K562 (cell line): ENCODE measurements at regions not wholly inside any gene's neighbourhood (a gene's known extent, or its start where the extent isn't known, plus 50 kb on each side); places are given as distances from the start of the nearest gene placed in this dataset.

ENCODE experiments used
- ATAC-seq: fragments of 200-7000 bp; cut with Tn5 transposase; 3 replicates; pipeline ENCODE4 v1.9.1; 2020; ENCODE audit warnings: moderate library complexity
- BruUV-seq: library from RNA; stranded (reverse); fragments of 400-500 nt; replicated peaks from 2 replicates; lab custom pipeline; 2021; lab: Mats Ljungman, UMichigan
- CTCF ChIA-PET: fragments of 300-600 bp; formaldehyde crosslinking; extraction: SDS; loops from one replicate; lab custom pipeline; 2021; ENCODE audit warnings: low intra/inter-chr PET ratio; lab: Yijun Ruan, JAX
- POLR2A ChIA-PET: fragments of 300-600, 350-650 bp; sonication (Branson Sonifier 250); formaldehyde crosslinking; extraction: SDS; loops from one replicate; lab custom pipeline; 2021; ENCODE audit warnings: antibody characterized with exemption, inconsistent platforms; lab: Yijun Ruan, JAX
- DNase-seq, 4 experiments: peaks; one replicate each; pipeline versions ENCODE4 v3.0.0 to v3.0.0-alpha.2; 2011 to 2018; ENCODE audit warnings: low spot score in 3 of 4, mixed read lengths in 3 of 4; ENCODE audit errors: extremely low read depth in 1 of 4
- FAIRE-seq: peaks from 2 replicates; lab custom pipeline; 2011; peaks lifted over from hg19 to GRCh38; lab: Jason Lieb, UNC
- H2AFZ ChIP-seq: 2 replicates; pipeline ENCODE4 v1.6.0; 2011; ENCODE audit warnings: low read depth, low read length, control low read depth, inconsistent platforms
- H3K27ac ChIP-seq: fragments of 200-600 bp; 3 replicates; pipeline ENCODE4 v1.8.0; 2011; ENCODE audit warnings: low read depth, mild to moderate bottlenecking, control low read depth, inconsistent platforms, low read length, moderate library complexity, mixed read lengths; ENCODE audit errors: extremely low read depth
- H3K27me3 ChIP-seq, 2 experiments: fragments of 300-600 bp in 1 of 2; 2 replicates in 1 of 2; 3 replicates in 1 of 2; pipeline versions ENCODE4 v1.6.0 to v1.8.0; 2011; ENCODE audit warnings: inconsistent platforms in 2 of 2, low read length in 2 of 2, mild to moderate bottlenecking in 1 of 2, mixed read lengths in 1 of 2, moderate library complexity in 1 of 2; ENCODE audit not compliant: control insufficient read depth in 2 of 2, insufficient read depth in 2 of 2
- H3K36me3 ChIP-seq: fragments of 300-600 bp; 3 replicates; pipeline ENCODE4 v1.8.0; 2011; ENCODE audit warnings: mild to moderate bottlenecking, low read length, inconsistent platforms; ENCODE audit not compliant: control insufficient read depth, insufficient read depth
- H3K4me1 ChIP-seq, 2 experiments: fragments of 200-600 bp in 1 of 2; replicated peaks in 1 of 2; 2 replicates in 1 of 2; 3 replicates in 1 of 2; pipeline versions ENCODE4 v1.5.1 to v1.8.0; 2011; ENCODE audit warnings: inconsistent platforms in 2 of 2, low read length in 2 of 2, mild to moderate bottlenecking in 1 of 2, mixed read lengths in 1 of 2, moderate library complexity in 1 of 2; ENCODE audit not compliant: control insufficient read depth in 2 of 2, insufficient read depth in 2 of 2
- H3K4me2 ChIP-seq: 2 replicates; pipeline ENCODE4 v1.6.1; 2011; ENCODE audit warnings: low read length, control low read depth, inconsistent platforms, mixed read lengths; ENCODE audit not compliant: insufficient read depth
- H3K4me3 ChIP-seq: fragments of 200-600 bp; sonication (generic), shearing (Covaris generic); 2 replicates; pipeline ENCODE4 v1.5.1; 2016; ENCODE audit warnings: control low read depth, inconsistent platforms
- H3K79me2 ChIP-seq: fragments of 200-600 bp; 3 replicates; pipeline ENCODE4 v1.8.0; 2011; ENCODE audit warnings: low read length, inconsistent platforms; ENCODE audit not compliant: control insufficient read depth, insufficient read depth
- H3K9ac ChIP-seq, 2 experiments: 2 replicates each; pipeline versions ENCODE4 v1.6.0 to v1.6.1; 2011; ENCODE audit warnings: low read depth in 2 of 2, low read length in 2 of 2, control low read depth in 1 of 2, inconsistent platforms in 1 of 2, mild to moderate bottlenecking in 1 of 2, mixed read lengths in 1 of 2; ENCODE audit not compliant: insufficient read depth in 1 of 2
- H3K9me1 ChIP-seq: one replicate; pipeline ENCODE4 v1.6.0; 2011; ENCODE audit warnings: inconsistent platforms, mild to moderate bottlenecking, low read length, moderate library complexity; ENCODE audit not compliant: control insufficient read depth, insufficient read depth
- H3K9me3 ChIP-seq: replicated peaks from 2 replicates; pipeline ENCODE4 v1.5.1; 2011; ENCODE audit warnings: low read depth, low read length, inconsistent platforms; ENCODE audit not compliant: control insufficient read depth, insufficient read depth
- H4K20me1 ChIP-seq: replicated peaks from 2 replicates; pipeline ENCODE4 v1.6.1; 2011; ENCODE audit warnings: low read length, inconsistent platforms, mixed read lengths; ENCODE audit not compliant: control insufficient read depth, insufficient read depth
- CBFA2T3 ChIP-seq: fragments of 450-650 bp; IDR thresholded peaks from 2 replicates; pipeline ENCODE4 v1.6.1; 2017
- FOS ChIP-seq: IDR thresholded peaks from 3 replicates; pipeline ENCODE4 v1.6.1; 2011; ENCODE audit not compliant: insufficient read length; ENCODE audit errors: extremely low read depth
- KDM1A ChIP-seq, 2 experiments: fragments of 450-650 bp; IDR thresholded peaks; 2 replicates each; pipeline ENCODE4 v1.6.1; 2016; ENCODE audit warnings: mild to moderate bottlenecking in 2 of 2
- MITF ChIP-seq: IDR thresholded peaks from 2 replicates; pipeline ENCODE4 v1.6.1; 2014; ENCODE audit warnings: antibody characterized with exemption
- PHB ChIP-seq: fragments of 250-450 bp; sonication (Bioruptor Pico); IDR thresholded peaks from 2 replicates; pipeline ENCODE4 v1.5.0; 2021
- POU5F1 ChIP-seq: fragments of 150-350 bp; IDR thresholded peaks from 2 replicates; pipeline ENCODE4 v1.6.1; 2014; ENCODE audit warnings: borderline replicate concordance, low read length, low read depth, mild to moderate bottlenecking; ENCODE audit not compliant: partially characterized antibody
- RNF2 ChIP-seq: sonication (generic); IDR thresholded peaks from 2 replicates; pipeline ENCODE4 v1.6.1; 2016
- SNRNP70 ChIP-seq: fragments of 200-400 bp; formaldehyde crosslinking; optimal IDR thresholded peaks from 2 replicates; pipeline ENCODE3; 2017; ENCODE audit warnings: low read depth, low read length
- SOX6 ChIP-seq: fragments of 450-650 bp; IDR thresholded peaks from 2 replicates; pipeline ENCODE4 v1.6.1; 2014; ENCODE audit warnings: mild to moderate bottlenecking
- YBX1 ChIP-seq: fragments of 450-650 bp; IDR thresholded peaks from 2 replicates; pipeline ENCODE4 v1.7.1; 2016; ENCODE audit warnings: mild to moderate bottlenecking
- WGBS: fragments of 100-300 bp; shearing (Covaris generic); methylation state at CpG from one replicate; pipeline ENCODE4 v1.1.6; 2016; ENCODE audit warnings: low coverage, mixed read lengths; ENCODE audit not compliant: insufficient coverage; ENCODE audit errors: missing lambda C conversion rate; 5-methylcytosine and 5-hydroxymethylcytosine counted together
- in situ Hi-C: fragments of 300-500 bp; cut with MboI; formaldehyde crosslinking; loops from 4 replicates; pipeline ENCODE4 v1.15.0; 2018; ENCODE audit warnings: inconsistent platforms, mixed read lengths
- intact Hi-C: fragments of 100-400 bp; cut with micrococcal nuclease; formaldehyde crosslinking; loops from 2 replicates; pipeline ENCODE4 v1.14.2; 2022

DNA sequence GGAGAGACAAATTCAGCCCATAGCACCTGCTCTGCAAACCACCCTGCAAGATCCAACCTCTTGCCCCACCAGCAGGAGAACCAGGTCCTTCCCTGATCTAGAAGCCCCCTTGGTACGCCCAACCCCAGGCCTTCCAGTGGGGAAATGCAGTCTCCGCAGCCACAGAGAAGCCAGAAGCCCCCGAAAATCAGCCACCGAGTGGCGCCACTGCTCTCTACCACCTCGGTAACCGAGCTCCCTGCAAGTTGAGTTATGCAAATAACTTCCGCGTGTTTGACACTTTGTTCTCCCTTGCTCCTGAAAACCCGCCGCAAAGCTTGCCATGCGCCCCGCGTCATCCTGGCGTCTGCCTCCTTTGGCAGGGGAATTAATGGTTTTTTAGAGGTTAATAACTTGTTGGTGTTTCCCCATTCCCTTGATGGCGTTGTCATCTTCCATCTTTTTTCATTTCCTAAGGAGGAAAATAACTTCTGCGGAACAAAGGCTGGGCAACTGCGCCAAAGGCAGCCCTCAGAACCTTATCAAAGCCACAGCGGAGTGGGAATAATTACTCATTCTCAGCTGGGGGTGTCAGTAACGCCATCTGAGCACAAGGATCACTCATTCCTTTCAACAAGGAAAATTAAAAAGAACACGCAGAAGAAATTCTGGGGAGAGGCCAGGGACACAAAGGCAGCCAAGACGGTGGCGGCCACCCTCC is 60.4 kb downstream of the FZD10 start (continued):
- TF ChIP-seq SOX6: no peak
- no peak for TF ChIP-seq PHB (CRISPR knock-in tag)
- TF ChIP-seq SNRNP70: no peak
- TF ChIP-seq CBFA2T3: no peak
- no peak for TF ChIP-seq YBX1
- no peak for TF ChIP-seq RNF2
- no peak for TF ChIP-seq FOS
- TF ChIP-seq, all 486 proteins: peak for 0

DNA sequence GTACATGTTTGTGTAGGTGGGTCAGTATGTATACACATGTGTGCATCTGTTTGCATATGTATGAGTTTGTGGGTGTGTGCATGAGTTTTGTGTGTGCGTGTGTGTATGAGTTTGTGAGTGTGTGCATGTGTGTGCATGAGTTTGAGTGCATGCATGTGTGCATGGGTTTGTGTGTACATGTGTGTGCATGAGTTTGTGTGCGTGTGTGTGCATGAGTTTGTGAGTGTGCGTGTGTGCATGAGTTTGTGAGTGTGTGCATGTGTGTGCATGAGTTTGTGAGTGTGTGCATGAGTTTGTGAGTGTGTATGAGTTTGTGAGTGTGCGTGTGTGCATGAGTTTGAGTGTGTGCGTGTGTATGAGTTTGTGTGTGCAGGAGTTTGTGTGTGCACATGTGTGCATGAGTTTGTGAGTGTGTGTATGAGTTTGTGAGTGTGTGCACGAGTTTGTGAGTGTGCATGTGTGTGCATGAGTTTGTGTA is 61.5 kb downstream of the FZD10 start:
- DNase-seq: no peak
- Histone ChIP-seq H3K9ac (no peak overlapping the region), H3K9me1 (no peaks in the 10 kb centered on the region), H3K4me2 (no peak overlapping the region), H3K27ac (no peak overlapping the region), H3K79me2 (no peaks in the 10 kb centered on the region), H3K9me3 (no peaks in the 10 kb centered on the region; the same call in 1 of the 2 replicates), H3K4me3 (no peak overlapping the region), H2AFZ (no peak overlapping the region), H4K20me1 (no peaks in the 10 kb centered on the region), H3K36me3 (no peaks in the 10 kb centered on the region), H3K4me1 (no peaks in the 10 kb centered on the region), H3K27me3 (peaks cover 3 to 8% of the 10 kb centered on the region in 2 experiments; a peak in 1 of 5 replicates)
- CTCF ChIA-PET: no interaction called here
- no TSS peak for BruUV-seq
- no peak for FAIRE-seq
- POLR2A ChIA-PET: no interaction called here
- intact Hi-C loops (no loop called here), in situ Hi-C loops (no loop called here)
- ATAC-seq: no peak
- TF ChIP-seq POU5F1 (no peak), MITF (no peak), KDM1A (IDR thresholded peaks at IDR 0.05) (peak in 1 of 2 experiments; percentile 36; a peak in 1 of 4 replicates), PHB (CRISPR knock-in tag) (no peak)
- WGBS: 0% methylated on average over 6 of the region's 6 CpGs
